ENCODE measurements at regions not wholly inside any gene's neighbourhood (a gene's known extent, or its start where the extent isn't known, plus 50 kb on each side); places are given as distances from the start of the nearest gene placed in this dataset.
A peak's percentile ranks its signal among the peaks of the same experiment; 100 is the strongest.

DNA sequence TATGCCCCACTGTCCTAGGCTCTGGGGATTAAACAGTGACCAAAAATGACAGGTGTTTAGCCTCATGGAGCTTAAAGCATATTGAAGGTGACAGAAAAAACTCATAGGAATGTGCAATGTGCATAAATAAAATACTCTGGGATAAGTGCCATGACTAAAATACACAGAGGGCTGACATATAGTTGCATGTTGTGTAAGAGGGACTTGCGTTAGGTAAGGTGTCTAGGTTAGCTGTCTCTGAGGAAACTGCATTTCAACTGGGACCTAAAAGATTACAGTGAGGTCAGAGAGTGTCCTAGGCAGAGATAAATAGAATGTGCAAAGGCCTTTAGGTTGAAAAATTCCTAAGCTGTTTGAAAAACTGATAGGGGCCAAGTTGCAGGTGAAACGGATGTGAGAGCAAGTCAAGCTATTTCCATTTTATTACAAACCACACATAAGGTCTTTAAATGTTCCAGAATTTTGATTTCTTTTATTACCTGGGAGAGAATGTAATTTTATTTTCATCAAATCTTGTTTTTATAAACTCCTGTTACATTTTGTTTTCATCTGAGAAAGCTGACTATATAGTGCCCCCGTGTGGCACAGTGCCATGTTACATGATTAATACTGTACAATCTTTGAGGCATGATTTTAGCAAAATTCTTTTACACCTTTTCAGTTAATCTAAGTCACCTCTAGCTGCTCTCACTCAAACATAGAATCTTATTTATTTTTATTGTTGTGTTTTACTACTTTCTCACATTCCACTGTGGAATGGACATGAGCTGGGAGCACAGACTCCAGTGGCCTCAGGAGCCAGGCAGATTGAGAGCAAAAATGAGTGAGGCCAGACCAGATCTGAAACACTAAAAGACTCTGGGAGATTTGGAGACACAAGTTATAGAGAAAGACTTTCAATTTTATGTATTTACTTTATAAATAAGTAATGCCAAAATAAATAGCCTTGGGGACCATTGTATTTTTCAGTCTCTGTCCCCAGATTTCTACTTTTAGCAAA lies 259.6 kb upstream of the ZNF717 start:
- H3K4ac ChIP-seq (replicated peaks; ENCODE audit: insufficient read length, low read depth, low read length), result peak overlapping the region; percentile 89
- H3K36me3 ChIP-seq (ENCODE audit: control insufficient read depth in 2 of 4, insufficient read depth in 4 of 4, low read length in 3 of 4), result no peaks in the 10 kb centered on the region
- peak in 1 of 2 experiments; percentile 74 for DNase-seq (ENCODE audit: low read depth in 1 of 2, low spot score in 2 of 2)
- peak overlapping the region; percentile 98; the same call in 1 of the 2 replicates for H2BK20ac ChIP-seq (ENCODE audit: low read length)
- FAIRE-seq, result peak; percentile 82
- H3K4me1 ChIP-seq (replicated peaks in 1 of 4; ENCODE audit: control insufficient read depth in 3 of 4, insufficient read depth in 4 of 4, low read length in 3 of 4), result peaks cover 4 to 15% (median 12%) of the 10 kb centered on the region in 4 experiments; a peak in 6 of 7 replicates
- no peak overlapping the region; a peak in 1 of 8 replicates for H3K4me3 ChIP-seq (ENCODE audit: extremely low read depth in 1 of 4, insufficient read depth in 2 of 4, low read depth in 3 of 4, low read length in 4 of 4)
- WGBS, 2 experiments (ENCODE audit: extremely low coverage in 1 of 2, insufficient coverage in 1 of 2, insufficient read length in 1 of 2, insufficient replicate concordance in 2 of 2, low coverage in 1 of 2, low lambda C conversion rate in 2 of 2, missing lambda C conversion rate in 1 of 2), result 38% methylated on average over 3 of the region's 3 CpGs; no CpG with 5 or more reads in 1 of the 2 experiments
- H3K18ac ChIP-seq (ENCODE audit: extremely low read depth, low read length), result peak overlapping the region; percentile 91
- TF ChIP-seq RAD21 (IDR thresholded peaks at IDR 0.05 in 1 of 2, conservative IDR thresholded peaks at IDR 0.05 in 1 of 2; ENCODE audit: low read depth in 2 of 2, low read length in 2 of 2) (peak; percentile 68 to 76), ASH2L (IDR thresholded peaks at IDR 0.05; ENCODE audit: low read length) (no peak)
- TF ChIP-seq, protein P1, sequence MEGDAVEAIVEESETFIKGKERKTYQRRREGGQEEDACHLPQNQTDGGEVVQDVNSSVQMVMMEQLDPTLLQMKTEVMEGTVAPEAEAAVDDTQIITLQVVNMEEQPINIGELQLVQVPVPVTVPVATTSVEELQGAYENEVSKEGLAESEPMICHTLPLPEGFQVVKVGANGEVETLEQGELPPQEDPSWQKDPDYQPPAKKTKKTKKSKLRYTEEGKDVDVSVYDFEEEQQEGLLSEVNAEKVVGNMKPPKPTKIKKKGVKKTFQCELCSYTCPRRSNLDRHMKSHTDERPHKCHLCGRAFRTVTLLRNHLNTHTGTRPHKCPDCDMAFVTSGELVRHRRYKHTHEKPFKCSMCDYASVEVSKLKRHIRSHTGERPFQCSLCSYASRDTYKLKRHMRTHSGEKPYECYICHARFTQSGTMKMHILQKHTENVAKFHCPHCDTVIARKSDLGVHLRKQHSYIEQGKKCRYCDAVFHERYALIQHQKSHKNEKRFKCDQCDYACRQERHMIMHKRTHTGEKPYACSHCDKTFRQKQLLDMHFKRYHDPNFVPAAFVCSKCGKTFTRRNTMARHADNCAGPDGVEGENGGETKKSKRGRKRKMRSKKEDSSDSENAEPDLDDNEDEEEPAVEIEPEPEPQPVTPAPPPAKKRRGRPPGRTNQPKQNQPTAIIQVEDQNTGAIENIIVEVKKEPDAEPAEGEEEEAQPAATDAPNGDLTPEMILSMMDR (IDR thresholded peaks at IDR 0.05; ENCODE audit: control extremely low read depth in 1 of 3, insufficient read depth in 1 of 3, low read depth in 1 of 3, low read length in 3 of 3), result peak in 2 of 3 experiments; percentile 21 to 57; a peak in 2 of 4 replicates
- H4K8ac ChIP-seq (ENCODE audit: extremely low read depth, insufficient read depth, low read length), result no peak overlapping the region
- peak overlapping the region; percentile 82; the same call in 1 of the 2 replicates for H2BK12ac ChIP-seq (ENCODE audit: low read depth, low read length)
- H2AK5ac ChIP-seq (ENCODE audit: low read depth, low read length), result peak overlapping the region; percentile 19; the same call in 1 of the 2 replicates
- H4K5ac ChIP-seq (ENCODE audit: insufficient read length, low read depth, low read length), result peak overlapping the region; percentile 66
- no peaks in the 10 kb centered on the region for H3K79me2 ChIP-seq (ENCODE audit: control insufficient read depth in 1 of 2, insufficient read depth in 2 of 2, low read length in 2 of 2)
- H4K20me1 ChIP-seq (replicated peaks in 1 of 2; ENCODE audit: control insufficient read depth in 1 of 2, insufficient read depth in 2 of 2, low read length in 2 of 2), result no peaks in the 10 kb centered on the region
- no peak overlapping the region for H3K23ac ChIP-seq (ENCODE audit: insufficient read length)
- H2BK15ac ChIP-seq (ENCODE audit: low read length), result no peak overlapping the region
- no peaks in the 10 kb centered on the region for H3K27me3 ChIP-seq (replicated peaks in 1 of 4; ENCODE audit: control insufficient read depth in 3 of 4, extremely low read depth in 1 of 4, insufficient read depth in 3 of 4, low read length in 3 of 4)
- H2AFZ ChIP-seq (ENCODE audit: low read length), result no peak overlapping the region
- H3K9ac ChIP-seq (replicated peaks in 1 of 4; ENCODE audit: extremely low read depth in 1 of 4, low read depth in 3 of 4, low read length in 3 of 4), result no peak overlapping the region
- peak overlapping the region; percentile 98 for H4K91ac ChIP-seq (replicated peaks; ENCODE audit: insufficient read length, low read length)
- H3K27ac ChIP-seq (ENCODE audit: low read depth, low read length), result peak overlapping the region; percentile 51; the same call in 1 of the 2 replicates
- CTCF ChIA-PET (ENCODE audit: partially characterized antibody), result interaction anchor here (0.6 to 3.9 kb wide), 42 partner anchors 9 to 606 kb away, joined by 3 to 54 read pairs (median 3); no protein-coding TSS in a partner anchor
- no peaks in the 10 kb centered on the region for H3K79me1 ChIP-seq (ENCODE audit: low read depth, low read length)
- no peaks in the 10 kb centered on the region for H3K23me2 ChIP-seq (ENCODE audit: low read depth, low read length)
- POLR2A ChIA-PET (ENCODE audit: partially characterized antibody), result interaction anchor here (0.5 to 4.2 kb wide), 4 partner anchors 12 to 1006 kb away, joined by 3 to 14 read pairs (median 4); no protein-coding TSS in a partner anchor
- peak overlapping the region; percentile 97; the same call in 1 of the 2 replicates for H2BK5ac ChIP-seq (ENCODE audit: low read depth, low read length)
- peak overlapping the region; percentile 100 for H2BK120ac ChIP-seq (replicated peaks; ENCODE audit: low read depth, low read length)
- no peak overlapping the region for H3K14ac ChIP-seq (ENCODE audit: insufficient read length)
- no peaks in the 10 kb centered on the region for H3K9me3 ChIP-seq (ENCODE audit: insufficient read depth in 2 of 2, low read depth in 1 of 2, low read length in 1 of 2)
- 0 out of 4 replicates have a peak overlapping the region, but pooled peaks of 1 of the 2 experiments have one; percentile 7 for H3K4me2 ChIP-seq (ENCODE audit: insufficient read depth in 1 of 2, low read depth in 2 of 2, low read length in 2 of 2)
- H3K56ac ChIP-seq (replicated peaks; ENCODE audit: insufficient read length, low read depth, low read length), result no peak overlapping the region

Data from H1 (cell line).